Liver (tissue), 7 donors: ENCODE measurements at regions not wholly inside any gene's neighbourhood (a gene's known extent, or its start where the extent isn't known, plus 50 kb on each side); places are given as distances from the start of the nearest gene placed in this dataset.

Experiments
- DNase-seq: peaks from one replicate; pipeline ENCODE4 v3.0.0-alpha.2; 2017; ENCODE audit warnings: low spot score
- H3K27ac ChIP-seq, 2 donors: one replicate each; pipeline ENCODE4 v1.7.0; 2013; ENCODE audit warnings: inconsistent platforms in 2 of 2, low read length in 2 of 2, control low read depth in 1 of 2, low read depth in 1 of 2, mild to moderate bottlenecking in 1 of 2
- H3K27me3 ChIP-seq, 4 donors: one replicate each; pipeline versions ENCODE4 v1.6.1 to v1.7.0; 2013; ENCODE audit warnings: low read length in 3 of 4, inconsistent platforms in 1 of 4, mild to moderate bottlenecking in 1 of 4, moderate library complexity in 1 of 4; ENCODE audit not compliant: control insufficient read depth in 4 of 4, insufficient read depth in 4 of 4
- H3K36me3 ChIP-seq, 4 donors: one replicate each; pipeline versions ENCODE4 v1.6.1 to v1.7.0; 2013; ENCODE audit warnings: low read length in 3 of 4, mild to moderate bottlenecking in 3 of 4, low read depth in 1 of 4, moderate library complexity in 1 of 4; ENCODE audit not compliant: control insufficient read depth in 4 of 4, insufficient read depth in 3 of 4
- H3K4me1 ChIP-seq, 4 donors: one replicate each; pipeline versions ENCODE4 v1.6.1 to v1.7.0; 2013; ENCODE audit warnings: low read length in 3 of 4, mild to moderate bottlenecking in 3 of 4, moderate library complexity in 1 of 4; ENCODE audit not compliant: control insufficient read depth in 4 of 4, insufficient read depth in 4 of 4
- H3K4me3 ChIP-seq, 3 donors: one replicate each; pipeline versions ENCODE4 v1.6.1 to v1.7.0; 2013; ENCODE audit warnings: low read length in 3 of 3, control low read depth in 1 of 3, low read depth in 1 of 3, mild to moderate bottlenecking in 1 of 3
- H3K9ac ChIP-seq, 2 donors: one replicate each; pipeline ENCODE4 v1.7.0; 2013; ENCODE audit warnings: low read length in 2 of 2, mild to moderate bottlenecking in 2 of 2, moderate library complexity in 2 of 2, control low read depth in 1 of 2, low read depth in 1 of 2
- H3K9me3 ChIP-seq, 4 donors: one replicate each; pipeline versions ENCODE4 v1.6.1 to v1.7.0; 2013; ENCODE audit warnings: low read length in 3 of 4; ENCODE audit not compliant: control insufficient read depth in 4 of 4
- EGR1 ChIP-seq, 2 donors: IDR thresholded peaks; 2 replicates each; pipeline ENCODE4 v1.6.1; 2016 to 2018; ENCODE audit warnings: antibody characterized with exemption in 2 of 2, low read depth in 2 of 2
- FOXA1 ChIP-seq: IDR thresholded peaks from 2 replicates; pipeline ENCODE4 v1.6.1; 2016; ENCODE audit warnings: antibody characterized with exemption
- FOXA2 ChIP-seq: IDR thresholded peaks from 2 replicates; pipeline ENCODE4 v1.6.1; 2016; ENCODE audit warnings: antibody characterized with exemption
- GABPA ChIP-seq, 2 donors: IDR thresholded peaks in 1 of 2; conservative IDR thresholded peaks in 1 of 2; 2 replicates each; pipeline ENCODE4 v1.6.1; 2016; ENCODE audit warnings: antibody characterized with exemption in 2 of 2, mild to moderate bottlenecking in 1 of 2, moderate library complexity in 1 of 2
- HNF4A ChIP-seq, 2 donors: conservative IDR thresholded peaks; 2 replicates each; pipeline ENCODE4 v1.6.1; 2016; ENCODE audit warnings: antibody characterized with exemption in 2 of 2, mild to moderate bottlenecking in 2 of 2
- HNF4G ChIP-seq: IDR thresholded peaks from 2 replicates; pipeline ENCODE4 v1.6.1; 2016; ENCODE audit warnings: antibody characterized with exemption
- JUND ChIP-seq, 2 donors: IDR thresholded peaks; 2 replicates each; pipeline ENCODE4 v1.6.1; 2016; ENCODE audit warnings: antibody characterized with exemption in 2 of 2
- RXRA ChIP-seq, 2 donors: IDR thresholded peaks; 2 replicates each; pipeline ENCODE4 v1.6.1; 2017 to 2018; ENCODE audit warnings: antibody characterized with exemption in 2 of 2, mild to moderate bottlenecking in 1 of 2
- SP1 ChIP-seq: IDR thresholded peaks from 2 replicates; pipeline ENCODE4 v1.6.1; 2018; ENCODE audit warnings: antibody characterized with exemption, mild to moderate bottlenecking
- TAF1 ChIP-seq: conservative IDR thresholded peaks from 2 replicates; pipeline ENCODE4 v1.6.1; 2016; ENCODE audit warnings: antibody characterized with exemption, mild to moderate bottlenecking
- YY1 ChIP-seq: IDR thresholded peaks from 2 replicates; pipeline ENCODE4 v1.6.1; 2016; ENCODE audit warnings: antibody characterized with exemption, mild to moderate bottlenecking
- WGBS: extraction: QIAGEN DNeasy Blood & Tissue Kit; methylation state at CpG from one replicate; pipeline ENCODE4 v1.1.7; 2013; 5-methylcytosine and 5-hydroxymethylcytosine counted together
- TF ChIP-seq, protein P1 (sequence below): IDR thresholded peaks from 2 replicates; pipeline ENCODE4 v1.6.1; 2016; ENCODE audit warnings: antibody characterized with exemption
- TF ChIP-seq, protein P2 (sequence below): IDR thresholded peaks from 2 replicates; pipeline ENCODE4 v1.6.1; 2016; ENCODE audit warnings: antibody characterized with exemption
- TF ChIP-seq, protein P3 (sequence below): IDR thresholded peaks from 2 replicates; pipeline ENCODE4 v1.6.1; 2016; ENCODE audit warnings: antibody characterized with exemption, mild to moderate bottlenecking
- TF ChIP-seq, protein P4 (sequence below): IDR thresholded peaks from 2 replicates; pipeline ENCODE4 v1.6.1; 2016; ENCODE audit warnings: antibody characterized with exemption
- donor health status: healthy.
- donor health status: healthy.
- donor health status: healthy.
- donor health status: healthy.

DNA sequence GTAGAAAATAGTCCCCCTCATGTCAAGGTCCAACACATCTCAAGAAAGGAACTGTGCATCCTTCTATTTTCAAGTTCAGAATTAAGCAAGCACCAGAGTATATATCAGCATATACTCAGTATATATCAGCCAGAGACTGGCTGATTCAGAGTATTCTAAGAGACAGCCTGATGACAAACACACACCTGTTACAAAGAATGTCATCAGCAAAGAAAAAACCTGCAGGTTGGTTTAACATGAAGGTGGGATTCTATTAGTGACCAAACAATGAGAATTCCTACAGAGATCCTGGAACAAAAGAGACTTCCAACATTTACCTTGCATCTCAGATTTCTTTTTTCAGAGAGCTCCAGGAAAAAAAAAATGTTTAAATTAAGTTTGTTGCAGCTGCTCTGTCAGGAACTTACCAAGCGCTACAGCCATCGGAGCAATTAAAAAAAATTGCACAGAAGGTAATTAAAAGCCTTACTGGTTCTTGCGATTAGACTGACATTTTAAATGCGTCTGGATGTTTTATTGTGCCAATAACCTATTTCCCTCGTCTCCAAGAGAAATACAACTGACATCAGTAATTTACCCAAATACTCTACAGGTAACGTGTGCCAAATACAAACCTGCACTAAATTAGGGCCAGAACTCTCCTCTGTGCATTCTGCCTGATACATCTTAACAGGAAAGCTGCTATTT, 218.1 kb downstream of the HNMT start:
- Histone ChIP-seq H3K4me3 (no peak overlapping the region), H3K9me3 (no peaks in the 10 kb centered on the region), H3K27me3 (no peaks in the 10 kb centered on the region), H3K27ac (no peak overlapping the region), H3K4me1 (peaks cover 0 to 2% (median 0%) of the 10 kb centered on the region in 4 donors), H3K36me3 (no peaks in the 10 kb centered on the region), H3K9ac (no peak overlapping the region)
- WGBS, result 89% methylated on average over 6 of the region's 6 CpGs
- no peak for TF ChIP-seq YY1
- TF ChIP-seq, protein P1, sequence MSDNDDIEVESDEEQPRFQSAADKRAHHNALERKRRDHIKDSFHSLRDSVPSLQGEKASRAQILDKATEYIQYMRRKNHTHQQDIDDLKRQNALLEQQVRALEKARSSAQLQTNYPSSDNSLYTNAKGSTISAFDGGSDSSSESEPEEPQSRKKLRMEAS, result no peak
- no peak for TF ChIP-seq EGR1 (IDR thresholded peaks at IDR 0.05; ENCODE audit: low read depth in 2 of 2)
- TF ChIP-seq SP1, result no peak
- TF ChIP-seq, protein P2, sequence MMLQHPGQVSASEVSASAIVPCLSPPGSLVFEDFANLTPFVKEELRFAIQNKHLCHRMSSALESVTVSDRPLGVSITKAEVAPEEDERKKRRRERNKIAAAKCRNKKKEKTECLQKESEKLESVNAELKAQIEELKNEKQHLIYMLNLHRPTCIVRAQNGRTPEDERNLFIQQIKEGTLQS, result no peak
- no peak for TF ChIP-seq FOXA1
- DNase-seq, result no peak

DNA sequence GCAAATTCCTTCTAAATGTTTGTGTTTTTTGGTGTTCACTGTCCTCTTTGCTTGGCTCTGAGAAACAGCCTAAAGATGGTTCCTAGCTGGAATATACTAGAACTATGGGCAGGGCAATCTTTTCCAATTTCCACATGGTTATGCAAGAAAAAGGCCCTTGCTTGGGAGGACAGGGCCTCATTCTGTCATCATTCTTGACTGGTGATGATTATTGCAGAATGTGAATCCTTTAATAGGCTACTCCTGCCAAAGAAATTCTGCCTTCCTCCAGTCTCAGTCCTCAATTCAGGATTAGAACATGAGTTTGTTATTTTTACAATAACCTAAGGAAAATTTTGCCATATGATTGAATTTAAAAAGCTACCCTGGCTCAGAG, 218.7 kb downstream of the HNMT start:
- no peak for DNase-seq
- Histone ChIP-seq H3K27me3 (no peaks in the 10 kb centered on the region), H3K9me3 (no peaks in the 10 kb centered on the region), H3K4me1 (no peaks in the 10 kb centered on the region), H3K27ac (no peak overlapping the region), H3K36me3 (no peaks in the 10 kb centered on the region), H3K9ac (no peak overlapping the region), H3K4me3 (no peak overlapping the region)
- TF ChIP-seq HNF4A (conservative IDR thresholded peaks at IDR 0.05) (no peak), TAF1 (no peak), JUND (IDR thresholded peaks at IDR 0.05) (no peak), FOXA2 (no peak), RXRA (IDR thresholded peaks at IDR 0.05) (no peak), GABPA (IDR thresholded peaks at IDR 0.05 in 1 of 2, conservative IDR thresholded peaks at IDR 0.05 in 1 of 2) (no peak), FOXA1 (no peak), YY1 (no peak), HNF4G (no peak)
- TF ChIP-seq, protein P3, sequence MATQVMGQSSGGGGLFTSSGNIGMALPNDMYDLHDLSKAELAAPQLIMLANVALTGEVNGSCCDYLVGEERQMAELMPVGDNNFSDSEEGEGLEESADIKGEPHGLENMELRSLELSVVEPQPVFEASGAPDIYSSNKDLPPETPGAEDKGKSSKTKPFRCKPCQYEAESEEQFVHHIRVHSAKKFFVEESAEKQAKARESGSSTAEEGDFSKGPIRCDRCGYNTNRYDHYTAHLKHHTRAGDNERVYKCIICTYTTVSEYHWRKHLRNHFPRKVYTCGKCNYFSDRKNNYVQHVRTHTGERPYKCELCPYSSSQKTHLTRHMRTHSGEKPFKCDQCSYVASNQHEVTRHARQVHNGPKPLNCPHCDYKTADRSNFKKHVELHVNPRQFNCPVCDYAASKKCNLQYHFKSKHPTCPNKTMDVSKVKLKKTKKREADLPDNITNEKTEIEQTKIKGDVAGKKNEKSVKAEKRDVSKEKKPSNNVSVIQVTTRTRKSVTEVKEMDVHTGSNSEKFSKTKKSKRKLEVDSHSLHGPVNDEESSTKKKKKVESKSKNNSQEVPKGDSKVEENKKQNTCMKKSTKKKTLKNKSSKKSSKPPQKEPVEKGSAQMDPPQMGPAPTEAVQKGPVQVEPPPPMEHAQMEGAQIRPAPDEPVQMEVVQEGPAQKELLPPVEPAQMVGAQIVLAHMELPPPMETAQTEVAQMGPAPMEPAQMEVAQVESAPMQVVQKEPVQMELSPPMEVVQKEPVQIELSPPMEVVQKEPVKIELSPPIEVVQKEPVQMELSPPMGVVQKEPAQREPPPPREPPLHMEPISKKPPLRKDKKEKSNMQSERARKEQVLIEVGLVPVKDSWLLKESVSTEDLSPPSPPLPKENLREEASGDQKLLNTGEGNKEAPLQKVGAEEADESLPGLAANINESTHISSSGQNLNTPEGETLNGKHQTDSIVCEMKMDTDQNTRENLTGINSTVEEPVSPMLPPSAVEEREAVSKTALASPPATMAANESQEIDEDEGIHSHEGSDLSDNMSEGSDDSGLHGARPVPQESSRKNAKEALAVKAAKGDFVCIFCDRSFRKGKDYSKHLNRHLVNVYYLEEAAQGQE, result no peak
- TF ChIP-seq, protein P4, sequence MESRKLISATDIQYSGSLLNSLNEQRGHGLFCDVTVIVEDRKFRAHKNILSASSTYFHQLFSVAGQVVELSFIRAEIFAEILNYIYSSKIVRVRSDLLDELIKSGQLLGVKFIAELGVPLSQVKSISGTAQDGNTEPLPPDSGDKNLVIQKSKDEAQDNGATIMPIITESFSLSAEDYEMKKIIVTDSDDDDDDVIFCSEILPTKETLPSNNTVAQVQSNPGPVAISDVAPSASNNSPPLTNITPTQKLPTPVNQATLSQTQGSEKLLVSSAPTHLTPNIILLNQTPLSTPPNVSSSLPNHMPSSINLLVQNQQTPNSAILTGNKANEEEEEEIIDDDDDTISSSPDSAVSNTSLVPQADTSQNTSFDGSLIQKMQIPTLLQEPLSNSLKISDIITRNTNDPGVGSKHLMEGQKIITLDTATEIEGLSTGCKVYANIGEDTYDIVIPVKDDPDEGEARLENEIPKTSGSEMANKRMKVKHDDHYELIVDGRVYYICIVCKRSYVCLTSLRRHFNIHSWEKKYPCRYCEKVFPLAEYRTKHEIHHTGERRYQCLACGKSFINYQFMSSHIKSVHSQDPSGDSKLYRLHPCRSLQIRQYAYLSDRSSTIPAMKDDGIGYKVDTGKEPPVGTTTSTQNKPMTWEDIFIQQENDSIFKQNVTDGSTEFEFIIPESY, result no peak
